ENCODE measurements at regions not wholly inside any gene's neighbourhood (a gene's known extent, or its start where the extent isn't known, plus 50 kb on each side); places are given as distances from the start of the nearest gene placed in this dataset.
"Not testable (repeated sequence)": the region's sequence is repeated elsewhere in the genome, so short reads cannot be mapped to it uniquely, and the experiment has no call there.

DNA sequence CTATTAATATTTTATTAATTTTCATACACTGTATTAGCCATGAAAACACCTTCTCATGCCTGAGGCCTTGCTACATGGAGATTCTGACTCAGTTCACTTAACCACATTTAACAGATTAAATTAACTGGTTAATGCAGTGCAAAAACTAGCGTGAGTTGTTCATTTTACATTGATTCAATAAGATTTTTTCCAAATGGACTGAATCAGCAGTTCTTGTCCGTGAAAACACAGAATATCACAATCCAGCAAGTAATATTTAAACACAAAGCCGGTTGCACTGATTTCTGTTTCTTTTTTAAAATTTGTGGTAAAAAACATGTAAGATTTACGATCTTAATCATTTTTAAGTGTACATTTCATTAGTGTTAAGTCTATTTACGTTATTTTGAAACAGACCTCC is 118.2 kb upstream of the THUMPD2 start:
- no peak for DNase-seq (ENCODE audit: extremely low read depth in 1 of 11, low read depth in 9 of 11, low spot score in 4 of 11)

- DNase-seq (ENCODE audit: extremely low read depth in 1 of 11, low read depth in 9 of 11, low spot score in 4 of 11), result no peak
Measured at GRCh38 chr2:39894082-39894481, 115.0 kb upstream of the THUMPD2 start.

DNA sequence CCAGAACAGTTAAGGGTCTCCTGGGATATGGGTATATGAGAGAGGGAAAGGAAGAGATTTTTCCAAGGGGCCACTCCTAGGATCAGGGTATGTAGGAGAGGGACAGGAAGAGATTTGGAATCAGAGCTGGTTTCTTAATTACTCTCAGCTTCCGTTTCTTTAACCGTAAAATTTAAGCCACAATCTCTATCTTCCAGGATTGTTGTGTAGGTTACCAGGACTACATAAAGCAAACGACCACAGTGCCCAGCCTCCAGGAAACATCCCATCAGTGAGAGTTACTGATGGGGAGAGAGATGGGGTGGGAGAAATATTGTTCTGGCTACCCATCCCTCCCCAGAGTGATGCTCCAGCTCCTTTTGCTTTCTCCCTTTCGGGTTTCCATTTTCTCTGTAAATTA is 114.6 kb upstream of the THUMPD2 start:
- no peak for DNase-seq (ENCODE audit: extremely low read depth in 1 of 11, low read depth in 9 of 11, low spot score in 4 of 11)

- DNase-seq (ENCODE audit: extremely low read depth in 1 of 11, low read depth in 9 of 11, low spot score in 4 of 11), result no peak
Measured at GRCh38 chr2:39881948-39882347, 102.9 kb upstream of the THUMPD2 start.

DNA sequence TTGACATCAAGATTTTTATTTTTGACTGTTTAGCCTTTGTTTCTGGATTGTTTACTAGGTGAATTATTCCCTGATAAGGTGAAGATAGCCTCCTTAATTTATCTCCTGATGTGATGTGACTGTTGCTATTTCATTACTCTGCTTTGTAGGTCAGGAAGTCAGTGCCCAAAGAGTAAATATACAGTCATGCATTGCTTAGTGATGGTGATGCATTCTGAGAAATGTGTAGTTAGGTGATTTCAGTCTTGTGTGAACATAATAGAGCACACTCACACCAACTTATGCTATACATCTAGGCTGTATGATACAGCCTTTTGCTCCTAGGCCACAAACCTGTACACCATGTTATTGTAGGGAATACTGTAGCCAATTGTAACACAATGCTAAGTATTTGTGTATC is 102.4 kb upstream of the THUMPD2 start:
- no peak for DNase-seq (ENCODE audit: extremely low read depth in 1 of 11, low read depth in 9 of 11, low spot score in 4 of 11)

GRCh38 chr2:39879001-39879400 is 99.9 kb upstream of the THUMPD2 start:
- not testable (repeated sequence) for DNase-seq (ENCODE audit: extremely low read depth in 1 of 11, low read depth in 9 of 11, low spot score in 4 of 11)

DNA sequence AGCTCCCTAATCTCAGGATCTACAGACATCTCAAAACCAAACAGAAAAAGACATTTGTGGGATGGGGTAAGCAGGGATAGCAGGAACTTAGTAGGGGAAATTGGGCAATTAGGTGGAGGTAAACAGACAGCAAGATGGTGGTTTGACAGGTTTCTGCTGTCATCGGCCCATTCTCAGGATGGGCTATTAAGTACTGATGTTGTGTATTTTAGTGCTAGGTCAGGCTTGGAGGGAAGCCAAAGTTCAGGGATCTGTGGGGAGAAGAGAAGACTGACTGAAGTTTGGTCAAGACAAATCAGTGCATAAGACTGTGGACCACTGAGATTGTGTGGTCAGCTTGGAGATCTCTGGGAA is 96.8 kb upstream of the THUMPD2 start:
- no peak for DNase-seq (ENCODE audit: extremely low read depth in 1 of 11, low read depth in 9 of 11, low spot score in 4 of 11)

- DNase-seq (ENCODE audit: extremely low read depth in 1 of 11, low read depth in 9 of 11, low spot score in 4 of 11), result no peak
Measured at GRCh38 chr2:39875182-39875913, 96.3 kb upstream of the THUMPD2 start.

GRCh38 chr2:39874236-39874635 is 95.2 kb upstream of the THUMPD2 start:
- no peak for DNase-seq (ENCODE audit: extremely low read depth in 1 of 11, low read depth in 9 of 11, low spot score in 4 of 11)

DNA sequence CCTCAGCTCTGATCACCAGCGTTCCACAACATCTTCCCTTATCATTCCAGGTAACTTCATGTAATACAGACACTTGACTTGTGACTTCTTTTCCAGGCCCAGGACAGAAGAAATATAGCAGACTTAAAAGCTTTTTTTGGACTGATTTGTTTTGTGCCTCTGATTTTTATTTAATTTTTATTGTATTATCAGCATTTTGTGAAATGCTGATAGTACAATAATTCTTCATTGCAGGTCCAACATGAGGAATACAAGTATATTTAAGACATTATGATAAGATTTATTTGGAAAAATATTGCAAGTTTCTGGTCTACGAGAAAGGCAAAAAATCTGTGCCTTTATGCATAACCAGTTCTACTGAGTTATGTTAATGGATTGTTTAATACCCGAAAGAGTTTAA is 94.5 kb upstream of the THUMPD2 start:
- DNase-seq (ENCODE audit: extremely low read depth in 1 of 11, low read depth in 9 of 11, low spot score in 4 of 11), result no peak

GRCh38 chr2:39872748-39873147 is 93.7 kb upstream of the THUMPD2 start:
- no peak for DNase-seq (ENCODE audit: extremely low read depth in 1 of 11, low read depth in 9 of 11, low spot score in 4 of 11)

DNA sequence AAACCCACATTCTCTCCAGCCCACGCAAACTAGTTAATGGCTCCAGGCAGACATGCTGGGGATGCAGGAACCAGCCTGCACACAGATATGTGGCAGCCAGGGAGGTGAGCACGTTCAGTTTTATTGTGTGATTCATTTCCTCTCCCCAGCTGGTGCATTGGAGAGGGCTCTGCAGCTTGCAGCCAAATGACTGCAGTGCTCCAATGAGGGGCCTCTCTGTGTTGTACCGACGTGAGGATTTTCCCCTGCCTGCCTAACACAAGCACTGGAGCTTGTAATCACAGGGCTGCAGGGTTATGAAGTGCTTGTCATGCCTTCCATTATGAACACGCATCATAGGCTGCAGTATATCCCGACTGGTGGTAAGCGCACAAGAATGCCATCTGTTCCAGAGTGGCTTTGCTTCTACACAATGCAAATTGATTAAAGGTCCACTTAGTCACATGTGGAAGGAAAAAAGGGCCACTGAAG is 92.3 kb upstream of the THUMPD2 start:
- no peak for DNase-seq (ENCODE audit: extremely low read depth in 1 of 11, low read depth in 9 of 11, low spot score in 4 of 11)

GRCh38 chr2:39870871-39871270 is 91.8 kb upstream of the THUMPD2 start:
- no peak for DNase-seq (ENCODE audit: extremely low read depth in 1 of 11, low read depth in 9 of 11, low spot score in 4 of 11)

GRCh38 chr2:39867268-39867667 is 88.2 kb upstream of the THUMPD2 start:
- DNase-seq (ENCODE audit: extremely low read depth in 1 of 11, low read depth in 9 of 11, low spot score in 4 of 11), result no peak

DNA sequence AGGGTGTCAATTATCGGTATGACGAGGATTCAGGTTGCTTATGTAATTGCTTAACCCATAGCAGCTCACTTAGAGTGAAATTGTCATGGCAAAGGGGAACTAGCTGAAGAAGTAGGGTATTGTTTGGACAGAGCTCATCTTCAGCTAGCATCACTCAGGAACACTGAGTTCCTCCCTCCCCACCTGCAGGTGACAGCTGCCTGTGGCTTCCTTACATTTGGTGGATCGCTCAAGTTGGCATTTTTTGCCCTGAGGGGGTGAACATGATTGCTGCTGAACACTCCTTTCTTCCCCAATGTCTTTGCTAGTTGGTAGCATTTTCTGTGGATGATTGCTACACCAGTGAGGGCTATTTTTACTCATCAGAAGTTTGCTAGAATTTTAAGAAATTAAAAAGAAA is 86.7 kb upstream of the THUMPD2 start:
- DNase-seq (ENCODE audit: extremely low read depth in 1 of 11, low read depth in 9 of 11, low spot score in 4 of 11), result no peak

DNA sequence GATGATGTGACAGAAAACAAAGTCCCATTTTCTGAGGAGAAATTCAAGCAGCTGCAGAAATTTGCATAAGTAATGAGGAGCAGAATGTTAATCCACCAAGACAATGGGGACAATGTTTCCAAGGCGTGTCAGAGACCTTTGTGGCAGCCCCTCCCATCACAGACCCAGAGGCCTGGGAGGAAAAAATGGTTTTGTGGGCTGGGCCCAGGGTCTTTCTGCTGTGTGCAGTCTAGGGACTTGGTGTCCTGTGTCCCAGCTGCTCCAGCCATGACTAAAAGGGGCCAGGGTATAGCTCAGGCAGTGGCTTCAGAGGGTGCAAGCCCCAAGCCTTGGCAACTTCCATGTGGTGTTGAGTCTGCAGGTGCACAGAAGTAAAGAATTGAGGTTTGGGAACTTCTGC is 84.6 kb upstream of the THUMPD2 start:
- DNase-seq (ENCODE audit: extremely low read depth in 1 of 11, low read depth in 9 of 11, low spot score in 4 of 11), result not testable (repeated sequence)

DNA sequence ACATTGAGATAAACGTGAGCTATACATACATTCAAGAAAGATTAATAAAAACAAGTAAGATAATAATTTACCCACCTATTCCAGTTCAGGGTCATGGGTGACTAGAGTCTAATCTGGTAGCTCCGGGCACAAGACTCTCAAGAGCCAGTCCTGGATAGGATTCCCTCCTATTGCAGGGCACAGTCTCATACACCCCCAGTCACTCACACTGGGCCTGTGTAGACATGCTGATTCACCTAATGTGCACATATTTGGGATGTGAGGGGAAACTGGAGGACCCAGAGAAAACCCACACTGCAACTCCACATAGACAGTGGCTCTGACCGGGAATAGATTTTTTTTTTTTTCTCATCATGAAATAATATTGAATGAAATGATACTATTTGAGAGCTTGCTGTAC is 81.5 kb upstream of the THUMPD2 start:
- DNase-seq (ENCODE audit: extremely low read depth in 1 of 11, low read depth in 9 of 11, low spot score in 4 of 11), result no peak

DNA sequence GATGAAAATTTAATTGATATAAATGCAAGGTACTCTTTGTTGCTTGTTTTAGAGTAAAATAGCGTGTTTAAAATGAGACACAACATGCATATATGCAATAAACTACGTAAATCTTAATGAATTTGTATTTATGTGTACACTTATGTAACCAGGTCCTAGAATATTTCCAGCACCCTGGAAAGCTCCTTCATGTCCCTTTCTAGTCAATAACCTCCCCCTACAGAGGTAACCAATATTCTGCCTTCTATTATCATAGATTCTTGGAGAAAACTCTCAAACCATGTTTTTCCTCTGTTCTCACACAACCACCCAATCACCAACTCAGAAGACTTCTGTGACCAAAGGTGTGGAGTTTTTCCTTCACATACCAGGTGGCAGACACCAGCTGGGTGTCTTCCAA is 79.6 kb upstream of the THUMPD2 start:
- DNase-seq (ENCODE audit: extremely low read depth in 1 of 11, low read depth in 9 of 11, low spot score in 4 of 11), result no peak

GRCh38 chr2:39855856-39856255 is 76.8 kb upstream of the THUMPD2 start:
- DNase-seq (ENCODE audit: extremely low read depth in 1 of 11, low read depth in 9 of 11, low spot score in 4 of 11), result no peak

GRCh38 chr2:39854771-39855170 is 75.7 kb upstream of the THUMPD2 start:
- no peak for DNase-seq (ENCODE audit: extremely low read depth in 1 of 11, low read depth in 9 of 11, low spot score in 4 of 11)

DNA sequence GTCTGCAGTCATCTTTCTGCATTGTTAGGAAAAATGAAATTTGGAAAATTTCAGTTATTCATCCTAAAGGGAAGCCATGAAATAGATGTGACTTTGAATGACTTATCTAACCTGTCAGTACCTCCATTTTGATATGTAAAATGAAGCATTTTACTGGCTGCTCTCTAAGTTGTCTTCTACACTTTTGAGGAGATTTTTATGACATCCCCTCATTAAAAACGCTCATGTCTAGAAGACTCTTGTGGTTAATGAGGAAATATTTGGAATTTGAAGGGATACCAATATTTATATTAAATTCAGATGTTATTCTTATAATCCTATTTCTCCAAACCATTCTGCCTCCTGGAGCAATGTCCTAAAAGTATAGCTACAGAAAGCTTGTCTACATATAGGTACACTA is 73.8 kb upstream of the THUMPD2 start:
- no peak for DNase-seq (ENCODE audit: extremely low read depth in 1 of 11, low read depth in 9 of 11, low spot score in 4 of 11)

Data from renal cortex interstitium (tissue), 11 donors.